Skeletal muscle satellite cell (primary cell): ENCODE measurements at regions not wholly inside any gene's neighbourhood (a gene's known extent, or its start where the extent isn't known, plus 50 kb on each side); places are given as distances from the start of the nearest gene placed in this dataset.

Experiments
- H3K27me3 ChIP-seq: 2 replicates; pipeline ENCODE4 v1.7.0; 2013; ENCODE audit warnings: low read length; ENCODE audit not compliant: control insufficient read depth, insufficient read depth
- H3K36me3 ChIP-seq: 2 replicates; pipeline ENCODE4 v1.7.0; 2013; ENCODE audit warnings: mild to moderate bottlenecking, control low read depth, low read length; ENCODE audit not compliant: insufficient read depth
- H3K4me1 ChIP-seq: 2 replicates; pipeline ENCODE4 v1.7.0; 2013; ENCODE audit warnings: low read length; ENCODE audit not compliant: control insufficient read depth, insufficient read depth
- H3K4me2 ChIP-seq: 2 replicates; pipeline ENCODE4 v1.7.0; 2013; ENCODE audit warnings: mild to moderate bottlenecking, low read length
- H3K4me3 ChIP-seq: 2 replicates; pipeline ENCODE4 v1.7.0; 2013; ENCODE audit warnings: low read length
- H3K9ac ChIP-seq: 2 replicates; pipeline ENCODE4 v1.7.0; 2013; ENCODE audit warnings: mild to moderate bottlenecking, low read depth, low read length, moderate library complexity
- H3K9me3 ChIP-seq: replicated peaks from 2 replicates; pipeline ENCODE4 v1.7.0; 2013; ENCODE audit warnings: mild to moderate bottlenecking, control low read depth, low read length

GRCh38 chr1:109826446-109826845 is 62.7 kb upstream of the EPS8L3 start:
- Histone ChIP-seq H3K4me2 (no peak overlapping the region), H3K4me1 (peaks cover 76% of the 10 kb centered on the region), H3K36me3 (no peaks in the 10 kb centered on the region), H3K27me3 (no peaks in the 10 kb centered on the region), H3K4me3 (no peak overlapping the region), H3K9me3 (no peaks in the 10 kb centered on the region), H3K9ac (no peak overlapping the region)

- H3K9me3 ChIP-seq: no peaks in the 10 kb centered on the region
- H3K4me1 ChIP-seq: peaks cover 81% of the 10 kb centered on the region
- H3K27me3 ChIP-seq: no peaks in the 10 kb centered on the region
- peak overlapping the region; percentile 33 for H3K9ac ChIP-seq
- H3K4me2 ChIP-seq: peak overlapping the region; percentile 58
- no peaks in the 10 kb centered on the region for H3K36me3 ChIP-seq
- no peak overlapping the region for H3K4me3 ChIP-seq
Observed at GRCh38 chr1:109824349-109825115, 60.8 kb upstream of the EPS8L3 start.

GRCh38 chr1:109823543-109824348 is 60.0 kb upstream of the EPS8L3 start:
- peaks cover 74% of the 10 kb centered on the region for H3K4me1 ChIP-seq
- no peaks in the 10 kb centered on the region for H3K27me3 ChIP-seq
- H3K36me3 ChIP-seq: no peaks in the 10 kb centered on the region
- H3K9ac ChIP-seq: peak overlapping the region; percentile 33
- peak overlapping the region; percentile 58 for H3K4me2 ChIP-seq
- no peak overlapping the region for H3K4me3 ChIP-seq
- H3K9me3 ChIP-seq: no peaks in the 10 kb centered on the region

- Histone ChIP-seq H3K27me3 (no peaks in the 10 kb centered on the region), H3K9ac (no peak overlapping the region), H3K36me3 (no peaks in the 10 kb centered on the region), H3K9me3 (no peaks in the 10 kb centered on the region), H3K4me3 (no peak overlapping the region), H3K4me1 (peaks cover 71% of the 10 kb centered on the region), H3K4me2 (peak overlapping the region; percentile 64)
Observed at GRCh38 chr1:109822749-109823542, 59.2 kb upstream of the EPS8L3 start.

GRCh38 chr1:109821831-109822745 is 58.4 kb upstream of the EPS8L3 start:
- H3K4me1 ChIP-seq: peaks cover 63% of the 10 kb centered on the region
- no peaks in the 10 kb centered on the region for H3K27me3 ChIP-seq
- peak overlapping the region; percentile 60 for H3K9ac ChIP-seq
- peak overlapping the region; percentile 64 for H3K4me2 ChIP-seq
- H3K9me3 ChIP-seq: no peaks in the 10 kb centered on the region
- peak overlapping the region; percentile 27 for H3K4me3 ChIP-seq
- no peaks in the 10 kb centered on the region for H3K36me3 ChIP-seq

- peaks cover 55% of the 10 kb centered on the region for H3K4me1 ChIP-seq
- H3K4me3 ChIP-seq: peak overlapping the region; percentile 27
- no peaks in the 10 kb centered on the region for H3K36me3 ChIP-seq
- no peaks in the 10 kb centered on the region for H3K9me3 ChIP-seq
- peak overlapping the region; percentile 64 for H3K4me2 ChIP-seq
- peak overlapping the region; percentile 60 for H3K9ac ChIP-seq
- H3K27me3 ChIP-seq: no peaks in the 10 kb centered on the region
Observed at GRCh38 chr1:109821221-109821669, 57.5 kb upstream of the EPS8L3 start.

GRCh38 chr1:109819906-109820305 is 56.2 kb upstream of the EPS8L3 start:
- Histone ChIP-seq H3K4me1 (peaks cover 48% of the 10 kb centered on the region), H3K27me3 (no peaks in the 10 kb centered on the region), H3K4me2 (no peak overlapping the region), H3K9ac (no peak overlapping the region), H3K9me3 (peaks cover 5% of the 10 kb centered on the region), H3K4me3 (no peak overlapping the region), H3K36me3 (no peaks in the 10 kb centered on the region)

- Histone ChIP-seq H3K9ac (no peak overlapping the region), H3K4me2 (no peak overlapping the region), H3K4me1 (peaks cover 40% of the 10 kb centered on the region), H3K4me3 (no peak overlapping the region), H3K9me3 (peaks cover 5% of the 10 kb centered on the region), H3K27me3 (no peaks in the 10 kb centered on the region), H3K36me3 (no peaks in the 10 kb centered on the region)
Observed at GRCh38 chr1:109818988-109819764, 55.5 kb upstream of the EPS8L3 start.

GRCh38 chr1:109818271-109818987 is 54.7 kb upstream of the EPS8L3 start:
- Histone ChIP-seq H3K4me2 (no peak overlapping the region), H3K36me3 (no peaks in the 10 kb centered on the region), H3K4me1 (peaks cover 33% of the 10 kb centered on the region), H3K9me3 (peaks cover 5% of the 10 kb centered on the region), H3K27me3 (no peaks in the 10 kb centered on the region), H3K4me3 (no peak overlapping the region), H3K9ac (no peak overlapping the region)

- Histone ChIP-seq H3K27me3 (no peaks in the 10 kb centered on the region), H3K9me3 (peaks cover 5% of the 10 kb centered on the region)
Observed at GRCh38 chr1:109817881-109818270, 54.2 kb upstream of the EPS8L3 start.

More at GRCh38 chr1:109817881-109818270, 54.2 kb upstream of the EPS8L3 start:
- H3K4me1 ChIP-seq: peaks cover 27% of the 10 kb centered on the region
- H3K9ac ChIP-seq: no peak overlapping the region
- H3K36me3 ChIP-seq: no peaks in the 10 kb centered on the region
- H3K4me2 ChIP-seq: no peak overlapping the region
- H3K4me3 ChIP-seq: no peak overlapping the region
